MG63 (cell line): ENCODE measurements at regions not wholly inside any gene's neighbourhood (a gene's known extent, or its start where the extent isn't known, plus 50 kb on each side); places are given as distances from the start of the nearest gene placed in this dataset.

ENCODE experiments used
- DNase-seq: peaks from one replicate; pipeline ENCODE4 v3.0.0-alpha.2; 2020
- H3K27me3 ChIP-seq: fragments of 250-450 bp; sonication (Bioruptor Pico); 2 replicates; pipeline ENCODE4 v1.5.1; 2020; ENCODE audit warnings: mild to moderate bottlenecking, moderate library complexity
- H3K36me3 ChIP-seq: fragments of 250-450 bp; sonication (Bioruptor Pico); 2 replicates; pipeline ENCODE4 v1.5.1; 2020; ENCODE audit warnings: mild to moderate bottlenecking, moderate library complexity
- H3K4me3 ChIP-seq: fragments of 250-450 bp; sonication (Bioruptor Pico); 2 replicates; pipeline ENCODE4 v1.5.1; 2020; ENCODE audit warnings: mild to moderate bottlenecking, moderate library complexity
- H3K9me3 ChIP-seq: fragments of 250-450 bp; sonication (Bioruptor Pico); 2 replicates; pipeline ENCODE4 v1.5.1; 2020; ENCODE audit warnings: mild to moderate bottlenecking, moderate library complexity

GRCh38 chr7:25889765-25890164 lies 262.2 kb upstream of the NFE2L3 start:
- H3K36me3 ChIP-seq: no peaks in the 10 kb centered on the region
- H3K9me3 ChIP-seq: no peaks in the 10 kb centered on the region
- H3K27me3 ChIP-seq: peaks cover 5% of the 10 kb centered on the region
- DNase-seq: no peak
- no peak overlapping the region for H3K4me3 ChIP-seq

- Histone ChIP-seq H3K27me3 (peaks cover 5% of the 10 kb centered on the region), H3K36me3 (no peaks in the 10 kb centered on the region), H3K9me3 (no peaks in the 10 kb centered on the region)
These were observed 260.4 kb upstream of the NFE2L3 start for GRCh38 chr7:25891591-25891990.

GRCh38 chr7:25893436-25893835 lies 258.6 kb upstream of the NFE2L3 start:
- H3K36me3 ChIP-seq: no peaks in the 10 kb centered on the region
- H3K27me3 ChIP-seq: peaks cover 3% of the 10 kb centered on the region; the same call in 1 of the 2 replicates
- no peak overlapping the region for H3K4me3 ChIP-seq
- H3K9me3 ChIP-seq: no peaks in the 10 kb centered on the region
- no peak for DNase-seq

More at GRCh38 chr7:25891591-25891990, 260.4 kb upstream of the NFE2L3 start:
- DNase-seq: no peak
- no peak overlapping the region for H3K4me3 ChIP-seq

GRCh38 chr7:25894002-25894901 lies 257.7 kb upstream of the NFE2L3 start:
- Histone ChIP-seq H3K36me3 (no peaks in the 10 kb centered on the region), H3K4me3 (no peak overlapping the region), H3K27me3 (peaks cover 3% of the 10 kb centered on the region; the same call in 1 of the 2 replicates), H3K9me3 (no peaks in the 10 kb centered on the region)
- DNase-seq: no peak

GRCh38 chr7:25894902-25895791 lies 256.9 kb upstream of the NFE2L3 start:
- peak; percentile 57 for DNase-seq
- peak overlapping the region; percentile 12; the same call in 1 of the 2 replicates for H3K4me3 ChIP-seq
- H3K9me3 ChIP-seq: no peaks in the 10 kb centered on the region
- H3K27me3 ChIP-seq: no peaks in the 10 kb centered on the region; the same call in 1 of the 2 replicates
- H3K36me3 ChIP-seq: no peaks in the 10 kb centered on the region

- Histone ChIP-seq H3K27me3 (no peaks in the 10 kb centered on the region), H3K9me3 (no peaks in the 10 kb centered on the region), H3K4me3 (no peak overlapping the region), H3K36me3 (no peaks in the 10 kb centered on the region)
- DNase-seq: no peak
These were observed 256.2 kb upstream of the NFE2L3 start for GRCh38 chr7:25895792-25896171.

- Histone ChIP-seq H3K4me3 (no peak overlapping the region), H3K9me3 (no peaks in the 10 kb centered on the region), H3K36me3 (no peaks in the 10 kb centered on the region), H3K27me3 (no peaks in the 10 kb centered on the region)
- no peak for DNase-seq
These were observed 254.7 kb upstream of the NFE2L3 start for GRCh38 chr7:25897261-25897782.

- DNase-seq: no peak
- Histone ChIP-seq H3K4me3 (no peak overlapping the region), H3K36me3 (no peaks in the 10 kb centered on the region), H3K27me3 (no peaks in the 10 kb centered on the region), H3K9me3 (no peaks in the 10 kb centered on the region)
These were observed 251.8 kb upstream of the NFE2L3 start for GRCh38 chr7:25900245-25900644.

- Histone ChIP-seq H3K4me3 (no peak overlapping the region), H3K9me3 (no peaks in the 10 kb centered on the region), H3K27me3 (no peaks in the 10 kb centered on the region), H3K36me3 (no peaks in the 10 kb centered on the region)
- no peak for DNase-seq
These were observed 251.1 kb upstream of the NFE2L3 start for GRCh38 chr7:25900877-25901276.

- Histone ChIP-seq H3K9me3 (no peaks in the 10 kb centered on the region), H3K4me3 (no peak overlapping the region), H3K36me3 (no peaks in the 10 kb centered on the region), H3K27me3 (no peaks in the 10 kb centered on the region)
- no peak for DNase-seq
These were observed 250.3 kb upstream of the NFE2L3 start for GRCh38 chr7:25901658-25902057.

GRCh38 chr7:25906003-25906402 lies 246.0 kb upstream of the NFE2L3 start:
- H3K36me3 ChIP-seq: no peaks in the 10 kb centered on the region
- no peaks in the 10 kb centered on the region for H3K9me3 ChIP-seq
- H3K27me3 ChIP-seq: peaks cover 3% of the 10 kb centered on the region
- no peak overlapping the region for H3K4me3 ChIP-seq
- DNase-seq: no peak

GRCh38 chr7:25906760-25907159 lies 245.2 kb upstream of the NFE2L3 start:
- Histone ChIP-seq H3K36me3 (no peaks in the 10 kb centered on the region), H3K4me3 (no peak overlapping the region), H3K9me3 (no peaks in the 10 kb centered on the region), H3K27me3 (peaks cover 3% of the 10 kb centered on the region)
- DNase-seq: no peak

- Histone ChIP-seq H3K9me3 (no peaks in the 10 kb centered on the region), H3K36me3 (no peaks in the 10 kb centered on the region), H3K27me3 (peaks cover 3% of the 10 kb centered on the region), H3K4me3 (no peak overlapping the region)
- no peak for DNase-seq
These were observed 244.8 kb upstream of the NFE2L3 start for GRCh38 chr7:25907214-25907613.

- peaks cover 3% of the 10 kb centered on the region for H3K27me3 ChIP-seq
- H3K4me3 ChIP-seq: no peak overlapping the region
- no peaks in the 10 kb centered on the region for H3K36me3 ChIP-seq
- no peak for DNase-seq
- H3K9me3 ChIP-seq: no peaks in the 10 kb centered on the region
These were observed 244.3 kb upstream of the NFE2L3 start for GRCh38 chr7:25907731-25908130.

GRCh38 chr7:25908154-25908949 lies 243.6 kb upstream of the NFE2L3 start:
- Histone ChIP-seq H3K36me3 (no peaks in the 10 kb centered on the region), H3K9me3 (no peaks in the 10 kb centered on the region), H3K27me3 (peaks cover 3% of the 10 kb centered on the region)

More at GRCh38 chr7:25908154-25908949, 243.6 kb upstream of the NFE2L3 start:
- DNase-seq: no peak
- no peak overlapping the region for H3K4me3 ChIP-seq
